Endometrial microvascular endothelial cells (primary cell): ENCODE measurements at regions not wholly inside any gene's neighbourhood (a gene's known extent, or its start where the extent isn't known, plus 50 kb on each side); places are given as distances from the start of the nearest gene placed in this dataset.

ENCODE experiments used
- in situ Hi-C: cut with HindIII; loops from 2 replicates; pipeline ENCODE4 v1.10.0; 2017; ENCODE audit warnings: low sequenced_read_pairs, low pct_unique_long_range_greater_than_20kb; ENCODE audit errors: inconsistent ontology term

DNA sequence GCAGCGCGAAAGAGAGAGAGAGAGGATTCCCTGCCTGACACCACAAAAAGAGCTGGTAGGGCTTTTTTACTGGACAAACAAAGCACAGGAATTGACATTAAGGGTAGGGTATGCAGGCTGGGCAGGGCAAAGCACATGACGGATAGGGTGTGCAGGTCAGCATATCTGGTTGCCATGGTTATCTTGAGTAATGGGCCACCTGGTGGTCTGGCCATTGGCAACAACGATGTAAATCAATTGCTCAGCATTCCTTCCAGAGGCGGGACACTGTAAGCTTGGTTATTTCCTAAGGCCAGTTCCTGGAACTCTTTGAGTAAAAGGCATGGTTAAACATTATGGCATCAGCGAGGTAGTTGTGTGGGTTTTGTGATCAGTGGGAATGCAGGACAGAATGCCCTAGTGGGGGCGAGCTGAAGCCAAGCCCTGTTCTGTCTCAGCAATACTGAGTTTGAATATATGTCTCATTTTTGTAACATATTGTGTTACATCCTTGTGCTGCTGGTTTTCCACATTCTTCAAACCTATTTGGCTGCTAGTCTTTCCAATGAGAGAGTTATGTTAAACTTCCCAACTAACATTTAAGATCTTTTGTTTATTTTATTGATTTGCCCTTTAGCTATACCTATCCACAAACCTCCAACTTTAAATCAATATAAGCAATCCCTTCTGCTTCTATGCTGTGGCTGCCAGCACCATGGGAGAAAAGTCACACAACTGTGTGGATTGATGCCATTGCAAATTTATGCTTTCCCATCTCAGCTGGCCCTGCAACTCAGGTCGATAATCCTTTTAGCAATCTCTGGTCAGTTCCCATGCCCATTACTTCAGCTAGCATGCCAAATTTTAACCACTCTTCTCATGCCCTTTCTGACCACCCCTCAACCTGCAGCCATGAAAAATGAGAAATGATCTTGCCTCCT, 396.7 kb upstream of the PDE3A start:
- in situ Hi-C loops, result no loop called here

- in situ Hi-C loops, result no loop called here
Observed at GRCh38 chr12:19972325-19973288, 395.7 kb upstream of the PDE3A start.

- in situ Hi-C loops, result no loop called here
Observed at GRCh38 chr12:19978193-19978592, 390.1 kb upstream of the PDE3A start.

GRCh38 chr12:19979584-19979983, 388.8 kb upstream of the PDE3A start:
- in situ Hi-C loops, result no loop called here

- in situ Hi-C loops, result no loop called here
Observed at GRCh38 chr12:19981944-19982343, 386.4 kb upstream of the PDE3A start.

DNA sequence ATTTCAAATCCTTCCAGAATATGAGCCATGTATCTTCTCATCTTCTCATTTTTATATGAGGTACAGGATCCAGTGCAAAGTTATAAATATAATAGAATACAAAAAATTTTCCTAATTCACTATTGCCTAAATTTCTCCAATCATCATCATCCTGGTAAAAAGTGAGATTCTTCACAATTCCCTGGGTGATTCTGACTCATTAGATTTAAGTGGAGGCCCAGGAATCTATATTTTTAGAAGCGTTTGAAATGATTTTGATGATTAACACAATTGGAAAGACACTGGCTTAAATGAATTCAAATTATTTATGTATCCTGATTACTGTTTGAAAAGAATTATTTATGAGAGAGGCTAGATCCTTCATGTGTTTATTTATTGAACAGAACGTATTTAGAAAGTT, 380.3 kb upstream of the PDE3A start:
- in situ Hi-C loops, result no loop called here

DNA sequence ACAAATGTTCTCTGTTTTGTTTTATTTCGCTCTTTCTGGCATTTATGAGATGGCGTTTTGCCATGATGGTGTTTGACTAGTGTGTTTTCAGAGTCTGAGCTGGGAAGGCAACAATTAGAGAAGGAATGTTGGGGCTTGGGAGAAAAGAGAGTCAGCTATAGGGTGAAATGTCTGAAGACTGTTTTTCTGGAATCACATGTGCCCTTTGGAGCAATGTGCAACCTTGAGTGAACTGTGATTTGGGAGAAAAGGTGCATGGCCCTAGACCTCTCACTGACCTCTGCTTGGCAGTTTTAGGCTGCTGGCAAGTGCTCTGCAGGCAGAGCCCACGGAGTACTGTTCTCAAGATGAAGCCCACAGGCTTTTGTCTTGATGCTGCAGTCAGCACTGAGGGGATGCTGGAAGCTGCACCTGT, 379.9 kb upstream of the PDE3A start:
- in situ Hi-C loops, result no loop called here

DNA sequence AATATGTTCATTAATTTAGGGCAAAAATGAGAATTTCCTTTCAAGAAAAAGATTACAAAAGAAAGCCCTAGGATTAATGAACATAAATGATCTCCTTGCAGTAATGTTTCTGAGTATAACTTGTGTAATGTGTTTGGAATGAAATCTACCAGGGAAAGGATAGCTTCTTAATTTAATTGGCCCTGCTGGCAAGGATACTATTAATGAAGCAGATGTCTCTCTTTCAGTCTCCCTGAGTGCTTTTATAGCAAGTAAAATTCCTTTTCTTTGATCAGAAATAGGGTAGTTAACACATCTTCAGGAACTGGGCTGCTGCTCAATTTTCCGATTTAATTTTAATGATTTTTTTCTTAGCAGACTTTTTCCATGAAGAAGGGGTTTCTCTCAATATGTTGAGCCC, 379.4 kb upstream of the PDE3A start:
- in situ Hi-C loops, result no loop called here

DNA sequence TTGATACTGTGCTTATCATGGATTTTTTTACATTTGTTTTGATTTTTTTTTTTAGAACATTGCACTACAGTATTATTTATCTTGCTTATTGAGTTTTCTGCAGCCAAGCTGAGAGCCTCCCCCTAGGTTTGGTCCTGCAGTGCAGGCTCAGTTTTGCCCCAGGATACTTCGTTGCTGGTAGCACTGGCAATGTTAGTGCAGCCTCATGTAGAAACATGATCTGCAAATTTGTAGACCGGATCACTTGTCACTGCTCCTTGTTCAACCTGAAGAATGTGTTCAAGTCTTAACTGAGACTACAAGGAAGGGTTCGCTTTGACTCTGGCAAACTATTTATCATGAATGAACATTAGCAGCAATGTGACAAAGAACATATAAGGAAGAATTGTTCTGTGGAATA, 377.2 kb upstream of the PDE3A start:
- in situ Hi-C loops, result no loop called here

DNA sequence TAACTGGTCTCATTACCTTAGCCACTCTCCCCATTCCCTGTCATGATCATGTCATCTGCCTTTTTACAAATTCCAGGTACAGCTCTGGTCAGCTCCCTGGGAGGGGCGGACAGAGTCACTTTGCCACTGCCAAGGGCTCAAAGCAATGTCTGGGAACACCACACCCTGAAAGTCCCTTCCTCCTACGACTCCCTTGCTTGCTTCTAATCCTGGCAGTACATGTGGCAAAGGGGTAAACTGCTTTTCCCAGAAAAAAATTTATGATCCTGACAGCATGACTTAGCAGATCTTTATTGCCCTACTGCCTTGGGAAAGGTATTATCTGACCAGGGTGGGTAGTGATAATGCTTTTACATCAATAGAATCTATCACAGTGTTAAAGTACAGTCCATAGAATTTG, 376.0 kb upstream of the PDE3A start:
- in situ Hi-C loops, result no loop called here

DNA sequence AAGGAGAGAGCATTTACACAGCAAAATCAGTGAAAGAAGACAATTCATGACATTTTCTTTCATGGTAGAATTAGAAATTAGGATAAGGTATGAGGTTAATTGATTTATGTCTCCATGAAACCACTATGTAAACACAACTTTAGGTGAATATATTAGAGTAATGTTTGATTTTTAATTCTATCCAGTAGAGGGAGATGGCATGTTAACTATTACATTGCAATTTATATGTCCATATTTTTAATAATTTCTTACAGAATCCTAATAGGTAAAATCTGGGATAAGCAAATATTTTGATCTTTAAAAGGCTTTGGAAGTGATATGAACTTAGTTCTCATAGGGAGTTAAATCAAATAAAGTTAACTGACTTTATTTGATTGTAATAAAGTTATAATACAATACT, 373.4 kb upstream of the PDE3A start:
- in situ Hi-C loops, result no loop called here

DNA sequence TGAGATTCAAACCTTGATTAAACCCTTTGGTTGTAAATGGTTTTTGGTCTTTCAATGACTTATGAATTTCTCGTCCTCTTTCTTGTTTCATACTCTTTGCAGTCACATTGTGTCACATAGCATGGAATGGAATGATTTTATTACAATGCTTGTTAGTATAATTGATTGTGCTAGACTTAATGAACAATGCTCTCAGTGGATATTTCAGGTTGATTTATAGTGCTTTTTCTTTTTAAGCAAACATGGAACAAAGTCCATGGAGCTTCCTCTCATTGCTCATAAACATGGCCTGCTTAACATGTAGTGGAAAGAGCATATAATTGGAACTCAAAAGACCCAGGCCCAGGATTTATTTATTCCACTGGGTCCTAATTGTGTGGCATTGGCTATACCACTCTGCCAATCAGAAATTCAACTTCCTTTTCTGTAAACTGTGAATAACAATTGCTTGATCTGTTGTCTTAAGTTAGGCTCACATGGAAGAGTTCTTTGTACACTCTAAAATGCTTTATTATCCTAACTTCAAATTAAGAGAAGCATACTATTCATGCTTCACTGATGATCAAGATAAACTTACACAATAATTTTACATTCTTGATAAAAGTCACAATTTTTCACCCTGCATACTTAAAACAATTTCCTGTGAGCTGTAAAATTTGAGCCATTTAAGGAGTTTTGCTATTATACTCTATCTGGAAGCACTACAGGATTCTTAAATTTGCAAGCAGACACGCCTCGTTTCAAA, 370.5 kb upstream of the PDE3A start:
- in situ Hi-C loops, result no loop called here

DNA sequence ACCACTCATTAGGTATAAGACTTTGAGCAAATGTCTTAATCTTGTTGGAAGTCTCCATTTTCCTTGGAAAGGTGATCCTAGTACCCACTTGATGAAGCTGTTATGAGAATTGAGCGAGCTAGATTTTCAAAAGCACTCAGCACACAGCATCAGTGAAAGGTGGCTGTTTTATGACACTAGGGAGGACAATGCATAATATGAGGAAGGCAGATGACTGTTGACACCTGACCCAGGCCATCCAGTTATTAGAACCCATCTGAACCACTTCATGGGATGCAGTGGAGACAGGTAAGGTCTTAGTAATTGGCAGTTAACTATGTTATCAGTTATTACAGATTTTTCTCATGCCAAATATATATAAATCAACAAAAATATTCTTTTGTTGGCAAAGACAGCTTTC, 369.9 kb upstream of the PDE3A start:
- in situ Hi-C loops, result no loop called here

GRCh38 chr12:19998961-19999804, 369.2 kb upstream of the PDE3A start:
- in situ Hi-C loops, result no loop called here

- in situ Hi-C loops, result no loop called here
Observed at GRCh38 chr12:19999805-20000138, 368.6 kb upstream of the PDE3A start.

DNA sequence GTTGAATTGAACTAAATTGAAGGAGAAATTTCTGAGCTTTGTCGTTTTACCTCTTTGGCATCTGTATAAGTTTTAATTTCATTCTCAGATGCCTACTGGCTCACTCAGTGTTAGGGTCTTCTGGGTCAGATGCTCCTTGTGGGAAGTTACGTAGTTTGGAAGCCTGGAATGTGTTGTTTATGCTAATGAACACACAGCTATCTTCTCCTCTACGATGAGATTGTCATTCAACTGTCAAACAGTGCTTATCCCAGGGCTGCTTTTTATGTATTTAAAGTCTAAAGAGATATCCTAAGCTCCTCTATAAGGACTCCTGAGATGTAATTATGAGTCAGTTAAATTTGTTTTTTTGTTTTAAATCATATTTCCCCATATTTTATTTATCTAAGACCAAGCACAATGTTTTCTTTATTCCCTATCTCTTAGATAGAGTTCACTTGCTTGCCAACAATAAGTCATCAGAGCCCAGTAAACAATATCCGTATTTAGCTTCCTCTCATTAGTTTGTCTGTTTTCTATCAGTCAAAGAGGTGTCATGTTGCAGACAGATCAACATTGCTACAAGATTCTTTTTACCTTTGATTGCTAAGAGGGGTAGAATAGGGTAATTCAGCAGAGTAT, 368.0 kb upstream of the PDE3A start:
- in situ Hi-C loops, result no loop called here

DNA sequence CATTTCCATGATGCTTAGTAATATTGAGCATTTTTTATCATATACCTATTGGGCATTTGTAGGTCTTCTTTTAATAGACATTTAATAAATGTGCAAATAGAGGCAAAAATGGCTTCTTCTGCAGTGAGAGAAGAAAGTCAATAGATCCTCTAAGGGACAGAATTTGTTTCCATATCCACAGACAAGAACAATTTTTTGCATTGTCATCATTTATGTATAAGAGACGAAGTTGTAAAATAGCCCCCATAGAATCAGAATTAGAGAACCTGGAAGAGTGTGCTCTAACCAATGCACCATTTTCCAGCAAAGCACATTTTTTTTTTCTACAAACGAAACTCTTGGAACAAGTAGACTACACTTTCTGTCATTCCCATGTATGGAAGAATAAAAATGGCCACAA, 365.1 kb upstream of the PDE3A start:
- in situ Hi-C loops, result no loop called here

GRCh38 chr12:20004952-20005351, 363.4 kb upstream of the PDE3A start:
- in situ Hi-C loops, result no loop called here
